ENCODE measurements at regions not wholly inside any gene's neighbourhood (a gene's known extent, or its start where the extent isn't known, plus 50 kb on each side); places are given as distances from the start of the nearest gene placed in this dataset.
A peak's percentile ranks its signal among the peaks of the same experiment; 100 is the strongest.
"Not testable (repeated sequence)": the region's sequence is repeated elsewhere in the genome, so short reads cannot be mapped to it uniquely, and the experiment has no call there.

- DNase-seq (ENCODE audit: low spot score), result no peak
Observed at GRCh38 chr10:121134711-121135110, 283.5 kb downstream of the WDR11 start.

GRCh38 chr10:121135512-121135911 lies 284.4 kb downstream of the WDR11 start:
- DNase-seq (ENCODE audit: low spot score), result no peak

- DNase-seq (ENCODE audit: low spot score), result no peak
Observed at GRCh38 chr10:121137533-121137932, 286.4 kb downstream of the WDR11 start.

GRCh38 chr10:121138112-121138860 lies 287.1 kb downstream of the WDR11 start:
- DNase-seq (ENCODE audit: low spot score), result no peak

- no peak for DNase-seq (ENCODE audit: low spot score)
Observed at GRCh38 chr10:121138918-121139317, 287.8 kb downstream of the WDR11 start.

- DNase-seq (ENCODE audit: low spot score), result not testable (repeated sequence)
Observed at GRCh38 chr10:121145802-121146395, 294.7 kb downstream of the WDR11 start.

GRCh38 chr10:121148921-121149320 lies 297.8 kb downstream of the WDR11 start:
- DNase-seq (ENCODE audit: low spot score), result no peak

- DNase-seq (ENCODE audit: low spot score), result no peak
Observed at GRCh38 chr10:121152033-121152432, 300.9 kb downstream of the WDR11 start.

- no peak for DNase-seq (ENCODE audit: low spot score)
Observed at GRCh38 chr10:121152935-121153334, 301.8 kb downstream of the WDR11 start.

GRCh38 chr10:121154310-121154709 lies 303.1 kb downstream of the WDR11 start:
- DNase-seq (ENCODE audit: low spot score), result no peak

GRCh38 chr10:121154846-121155245 lies 303.7 kb downstream of the WDR11 start:
- peak; percentile 98 for DNase-seq (ENCODE audit: low spot score)

GRCh38 chr10:121155742-121156474 lies 304.7 kb downstream of the WDR11 start:
- no peak for DNase-seq (ENCODE audit: low spot score)

GRCh38 chr10:121157998-121158397 lies 306.8 kb downstream of the WDR11 start:
- peak; percentile 75 for DNase-seq (ENCODE audit: low spot score)

GRCh38 chr10:121158988-121159579 lies 307.9 kb downstream of the WDR11 start:
- DNase-seq (ENCODE audit: low spot score), result peak; percentile 47

GRCh38 chr10:121159670-121160069 lies 308.5 kb downstream of the WDR11 start:
- no peak for DNase-seq (ENCODE audit: low spot score)

GRCh38 chr10:121165276-121165675 lies 314.1 kb downstream of the WDR11 start:
- DNase-seq (ENCODE audit: low spot score), result no peak

GRCh38 chr10:121167534-121168243 lies 316.5 kb downstream of the WDR11 start:
- no peak for DNase-seq (ENCODE audit: low spot score)

GRCh38 chr10:121168545-121169216 lies 317.5 kb downstream of the WDR11 start:
- no peak for DNase-seq (ENCODE audit: low spot score)

- DNase-seq (ENCODE audit: low spot score), result no peak
Observed at GRCh38 chr10:121169406-121169805, 318.2 kb downstream of the WDR11 start.

GRCh38 chr10:121171825-121172787 lies 320.9 kb downstream of the WDR11 start:
- DNase-seq (ENCODE audit: low spot score), result peak; percentile 56

All from globus pallidus (tissue), 1 donor.